Activated naive CD4-positive, alpha-beta T cell treated with anti-CD3 and anti-CD28 coated beads, Interleukin-2, amount 50 U/mL, for 24 hours (primary cell): ENCODE measurements at regions not wholly inside any gene's neighbourhood (a gene's known extent, or its start where the extent isn't known, plus 50 kb on each side); places are given as distances from the start of the nearest gene placed in this dataset.

Experiments
- H3K27ac Mint-ChIP-seq: one replicate; pipeline ENCODE4 v1.8.0; 2021; ENCODE audit warnings: mild to moderate bottlenecking, mixed read lengths
- H3K27me3 Mint-ChIP-seq: one replicate; pipeline ENCODE4 v1.8.0; 2021; ENCODE audit warnings: mixed read lengths
- H3K36me3 Mint-ChIP-seq: one replicate; pipeline ENCODE4 v1.8.0; 2021; ENCODE audit warnings: mixed read lengths
- H3K4me1 Mint-ChIP-seq: one replicate; pipeline ENCODE4 v1.8.0; 2021; ENCODE audit warnings: mixed read lengths
- H3K4me3 Mint-ChIP-seq: one replicate; pipeline ENCODE4 v1.8.0; 2021; ENCODE audit warnings: mild to moderate bottlenecking, mixed read lengths
- H3K9me3 Mint-ChIP-seq: one replicate; pipeline ENCODE4 v1.8.0; 2021; ENCODE audit warnings: mixed read lengths

GRCh38 chr18:46247942-46248341 lies 143.8 kb downstream of the HAUS1 start:
- peaks cover 74% of the 10 kb centered on the region for H3K4me1 Mint-ChIP-seq
- no peaks in the 10 kb centered on the region for H3K27me3 Mint-ChIP-seq
- no peaks in the 10 kb centered on the region for H3K9me3 Mint-ChIP-seq
- H3K4me3 Mint-ChIP-seq, result no peak overlapping the region
- peak overlapping the region; percentile 93 for H3K27ac Mint-ChIP-seq
- H3K36me3 Mint-ChIP-seq, result peaks cover 19% of the 10 kb centered on the region

- Mint-ChIP-seq H3K4me1 (peaks cover 75% of the 10 kb centered on the region), H3K4me3 (peak overlapping the region; percentile 73), H3K36me3 (peaks cover 33% of the 10 kb centered on the region), H3K27ac (peak overlapping the region; percentile 93), H3K27me3 (no peaks in the 10 kb centered on the region), H3K9me3 (no peaks in the 10 kb centered on the region)
These were observed 146.1 kb downstream of the HAUS1 start for GRCh38 chr18:46250084-46250811.

GRCh38 chr18:46250812-46251173 lies 146.6 kb downstream of the HAUS1 start:
- Mint-ChIP-seq H3K27me3 (no peaks in the 10 kb centered on the region), H3K4me3 (peak overlapping the region; percentile 73), H3K4me1 (peaks cover 74% of the 10 kb centered on the region), H3K9me3 (no peaks in the 10 kb centered on the region), H3K27ac (peak overlapping the region; percentile 93), H3K36me3 (peaks cover 33% of the 10 kb centered on the region)

- H3K27ac Mint-ChIP-seq, result peak overlapping the region; percentile 56
- peaks cover 36% of the 10 kb centered on the region for H3K36me3 Mint-ChIP-seq
These were observed 148.6 kb downstream of the HAUS1 start for GRCh38 chr18:46252759-46253158.

GRCh38 chr18:46253498-46253897 lies 149.3 kb downstream of the HAUS1 start:
- Mint-ChIP-seq H3K27me3 (no peaks in the 10 kb centered on the region), H3K4me3 (no peak overlapping the region), H3K36me3 (peaks cover 32% of the 10 kb centered on the region), H3K27ac (no peak overlapping the region), H3K9me3 (no peaks in the 10 kb centered on the region), H3K4me1 (peaks cover 73% of the 10 kb centered on the region)

More at GRCh38 chr18:46252759-46253158, 148.6 kb downstream of the HAUS1 start:
- Mint-ChIP-seq H3K4me1 (peaks cover 78% of the 10 kb centered on the region), H3K27me3 (no peaks in the 10 kb centered on the region), H3K4me3 (no peak overlapping the region), H3K9me3 (no peaks in the 10 kb centered on the region)

- no peaks in the 10 kb centered on the region for H3K9me3 Mint-ChIP-seq
- H3K36me3 Mint-ChIP-seq, result peaks cover 34% of the 10 kb centered on the region
- H3K4me1 Mint-ChIP-seq, result peaks cover 68% of the 10 kb centered on the region
- no peaks in the 10 kb centered on the region for H3K27me3 Mint-ChIP-seq
- H3K4me3 Mint-ChIP-seq, result no peak overlapping the region
- peak overlapping the region; percentile 7 for H3K27ac Mint-ChIP-seq
These were observed 151.9 kb downstream of the HAUS1 start for GRCh38 chr18:46256078-46256477.

- Mint-ChIP-seq H3K9me3 (no peaks in the 10 kb centered on the region), H3K4me1 (peaks cover 74% of the 10 kb centered on the region), H3K4me3 (no peak overlapping the region), H3K36me3 (peaks cover 35% of the 10 kb centered on the region), H3K27me3 (no peaks in the 10 kb centered on the region), H3K27ac (no peak overlapping the region)
These were observed 153.2 kb downstream of the HAUS1 start for GRCh38 chr18:46257366-46257765.

- H3K36me3 Mint-ChIP-seq, result peaks cover 35% of the 10 kb centered on the region
- H3K27me3 Mint-ChIP-seq, result no peaks in the 10 kb centered on the region
- H3K9me3 Mint-ChIP-seq, result no peaks in the 10 kb centered on the region
- H3K4me1 Mint-ChIP-seq, result peaks cover 76% of the 10 kb centered on the region
- no peak overlapping the region for H3K4me3 Mint-ChIP-seq
- H3K27ac Mint-ChIP-seq, result peak overlapping the region; percentile 35
These were observed 156.1 kb downstream of the HAUS1 start for GRCh38 chr18:46260016-46260878.

GRCh38 chr18:46260879-46261143 lies 156.6 kb downstream of the HAUS1 start:
- Mint-ChIP-seq H3K9me3 (no peaks in the 10 kb centered on the region), H3K27me3 (no peaks in the 10 kb centered on the region), H3K4me3 (no peak overlapping the region), H3K4me1 (peaks cover 77% of the 10 kb centered on the region), H3K27ac (no peak overlapping the region), H3K36me3 (peaks cover 33% of the 10 kb centered on the region)

GRCh38 chr18:46261799-46262198 lies 157.6 kb downstream of the HAUS1 start:
- H3K27ac Mint-ChIP-seq, result no peak overlapping the region
- no peaks in the 10 kb centered on the region for H3K27me3 Mint-ChIP-seq
- H3K9me3 Mint-ChIP-seq, result no peaks in the 10 kb centered on the region
- peaks cover 74% of the 10 kb centered on the region for H3K4me1 Mint-ChIP-seq
- no peak overlapping the region for H3K4me3 Mint-ChIP-seq
- peaks cover 30% of the 10 kb centered on the region for H3K36me3 Mint-ChIP-seq

GRCh38 chr18:46262856-46263255 lies 158.7 kb downstream of the HAUS1 start:
- no peaks in the 10 kb centered on the region for H3K27me3 Mint-ChIP-seq
- no peak overlapping the region for H3K4me3 Mint-ChIP-seq
- peaks cover 73% of the 10 kb centered on the region for H3K4me1 Mint-ChIP-seq
- peaks cover 30% of the 10 kb centered on the region for H3K36me3 Mint-ChIP-seq
- peak overlapping the region; percentile 35 for H3K27ac Mint-ChIP-seq
- H3K9me3 Mint-ChIP-seq, result no peaks in the 10 kb centered on the region

GRCh38 chr18:46264255-46264654 lies 160.1 kb downstream of the HAUS1 start:
- Mint-ChIP-seq H3K36me3 (peaks cover 32% of the 10 kb centered on the region), H3K4me1 (peaks cover 78% of the 10 kb centered on the region), H3K4me3 (no peak overlapping the region), H3K9me3 (no peaks in the 10 kb centered on the region), H3K27me3 (no peaks in the 10 kb centered on the region), H3K27ac (peak overlapping the region; percentile 77)

GRCh38 chr18:46265196-46266156 lies 161.3 kb downstream of the HAUS1 start:
- Mint-ChIP-seq H3K27me3 (no peaks in the 10 kb centered on the region), H3K4me3 (peak overlapping the region; percentile 19), H3K4me1 (peaks cover 67% of the 10 kb centered on the region), H3K27ac (no peak overlapping the region), H3K36me3 (peaks cover 24% of the 10 kb centered on the region), H3K9me3 (no peaks in the 10 kb centered on the region)

- no peak overlapping the region for H3K4me3 Mint-ChIP-seq
- H3K4me1 Mint-ChIP-seq, result peaks cover 62% of the 10 kb centered on the region
- no peaks in the 10 kb centered on the region for H3K27me3 Mint-ChIP-seq
- H3K9me3 Mint-ChIP-seq, result no peaks in the 10 kb centered on the region
- peaks cover 21% of the 10 kb centered on the region for H3K36me3 Mint-ChIP-seq
- no peak overlapping the region for H3K27ac Mint-ChIP-seq
These were observed 162.3 kb downstream of the HAUS1 start for GRCh38 chr18:46266473-46266872.

GRCh38 chr18:46268671-46269070 lies 164.5 kb downstream of the HAUS1 start:
- Mint-ChIP-seq H3K4me1 (peaks cover 50% of the 10 kb centered on the region), H3K4me3 (no peak overlapping the region), H3K36me3 (peaks cover 14% of the 10 kb centered on the region)

More at GRCh38 chr18:46268671-46269070, 164.5 kb downstream of the HAUS1 start:
- H3K27me3 Mint-ChIP-seq, result no peaks in the 10 kb centered on the region
- H3K27ac Mint-ChIP-seq, result no peak overlapping the region
- no peaks in the 10 kb centered on the region for H3K9me3 Mint-ChIP-seq
